ENCODE measurements at regions not wholly inside any gene's neighbourhood (a gene's known extent, or its start where the extent isn't known, plus 50 kb on each side); places are given as distances from the start of the nearest gene placed in this dataset.
"Not testable (repeated sequence)": the region's sequence is repeated elsewhere in the genome, so short reads cannot be mapped to it uniquely, and the experiment has no call there.

GRCh38 chr2:195538937-195539336, 118.1 kb upstream of the SLC39A10 start:
- H3K4me3 ChIP-seq (ENCODE audit: low read depth, low read length): no peak overlapping the region

- H3K4me3 ChIP-seq (ENCODE audit: low read depth, low read length): no peak overlapping the region
These were observed 119.2 kb upstream of the SLC39A10 start for GRCh38 chr2:195537811-195538210.

- no peak overlapping the region for H3K4me3 ChIP-seq (ENCODE audit: low read depth, low read length)
These were observed 120.1 kb upstream of the SLC39A10 start for GRCh38 chr2:195536906-195537305.

- no peak overlapping the region for H3K4me3 ChIP-seq (ENCODE audit: low read depth, low read length)
These were observed 121.0 kb upstream of the SLC39A10 start for GRCh38 chr2:195535911-195536522.

GRCh38 chr2:195534971-195535370, 122.1 kb upstream of the SLC39A10 start:
- no peak overlapping the region for H3K4me3 ChIP-seq (ENCODE audit: low read depth, low read length)

GRCh38 chr2:195533771-195534642, 123.0 kb upstream of the SLC39A10 start:
- H3K4me3 ChIP-seq (ENCODE audit: low read depth, low read length): no peak overlapping the region

DNA sequence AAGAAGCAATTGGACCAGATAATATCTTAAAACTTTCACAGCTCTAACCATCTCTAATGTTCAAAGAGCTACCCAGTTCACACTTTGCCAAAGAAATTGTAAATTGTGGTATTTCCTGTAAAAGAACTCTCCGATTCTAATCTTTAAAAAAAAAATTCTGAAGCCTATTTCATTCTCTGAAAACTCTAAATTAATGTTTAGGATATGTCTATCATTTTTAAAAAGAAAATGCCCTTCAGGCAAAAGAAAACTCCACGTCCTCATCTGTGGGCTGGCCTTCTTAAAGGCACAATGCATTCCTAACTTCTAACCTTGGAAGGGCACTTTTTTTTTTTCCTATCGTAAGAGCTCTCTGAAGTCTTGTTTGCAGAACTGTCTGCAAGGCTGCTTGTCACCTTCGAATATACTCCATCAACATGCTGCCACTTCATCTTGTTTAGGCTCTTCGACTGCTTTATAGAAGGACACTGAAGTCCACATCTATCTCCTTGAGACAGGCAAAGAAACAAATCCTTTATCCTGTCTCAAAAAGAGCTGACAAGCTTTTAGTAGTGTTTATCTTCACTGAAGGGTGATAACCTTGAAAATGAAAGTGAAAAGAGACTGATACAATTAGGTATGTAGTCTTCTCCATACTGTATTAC, 124.3 kb upstream of the SLC39A10 start:
- H3K4me3 ChIP-seq (ENCODE audit: low read depth, low read length): no peak overlapping the region

DNA sequence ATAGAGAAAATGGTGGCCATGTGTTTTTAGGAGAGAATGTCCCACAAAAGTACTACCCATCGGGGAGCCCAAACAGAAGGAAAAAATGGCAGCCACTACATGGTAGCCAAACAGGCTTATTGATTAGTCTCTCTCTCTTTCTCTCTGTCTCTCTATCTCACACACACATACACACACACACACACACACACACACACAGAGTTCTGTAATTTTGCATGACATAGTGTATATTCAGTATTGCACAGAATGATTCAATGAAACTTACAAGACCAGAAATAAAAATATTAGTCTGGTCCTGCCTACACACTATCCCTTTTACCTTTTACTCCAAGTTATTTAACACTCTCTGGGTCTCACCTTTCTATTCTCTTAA, 124.8 kb upstream of the SLC39A10 start:
- H3K4me3 ChIP-seq (ENCODE audit: low read depth, low read length): no peak overlapping the region

- no peak overlapping the region for H3K4me3 ChIP-seq (ENCODE audit: low read depth, low read length)
These were observed 125.3 kb upstream of the SLC39A10 start for GRCh38 chr2:195531754-195532153.

DNA sequence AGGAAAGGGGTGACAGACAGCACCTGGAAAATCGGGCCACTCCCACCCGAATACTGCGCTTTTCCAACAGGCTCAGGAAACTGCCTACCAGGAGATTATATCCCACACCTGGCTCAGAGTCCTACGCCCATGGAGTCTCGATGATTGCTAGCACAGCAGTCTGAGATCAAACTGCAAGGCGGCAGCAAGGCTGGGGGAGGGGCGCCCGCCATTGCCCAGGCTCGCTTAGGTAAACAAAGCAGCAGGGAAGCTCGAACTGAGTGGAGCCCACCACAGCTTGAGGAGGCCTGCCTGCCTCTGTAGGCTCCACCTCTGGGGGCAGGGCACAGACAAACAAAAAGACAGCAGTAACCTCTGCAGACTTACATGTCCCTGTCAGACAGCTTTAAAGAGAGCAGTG, 133.8 kb upstream of the SLC39A10 start:
- not testable (repeated sequence) for H3K4me3 ChIP-seq (ENCODE audit: low read depth, low read length)

DNA sequence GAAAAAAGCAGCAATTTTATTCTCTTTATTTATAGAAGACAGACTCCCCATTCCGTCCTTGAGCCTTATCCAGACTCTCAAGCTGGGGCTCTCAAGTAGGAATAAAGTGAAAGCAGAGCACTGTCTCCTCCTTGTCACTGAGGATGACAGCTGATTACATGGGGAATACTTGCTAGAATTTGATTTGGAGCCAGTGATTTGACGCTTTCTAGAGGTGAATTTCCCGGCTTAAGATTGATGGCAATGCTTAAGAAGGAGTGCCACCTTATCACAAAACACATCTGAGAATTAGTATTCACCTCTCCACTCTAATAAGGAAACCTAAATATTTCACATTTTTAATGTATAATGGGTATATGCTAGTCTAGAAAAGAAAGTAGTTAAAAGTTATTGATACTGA, 135.4 kb upstream of the SLC39A10 start:
- no peak overlapping the region for H3K4me3 ChIP-seq (ENCODE audit: low read depth, low read length)

DNA sequence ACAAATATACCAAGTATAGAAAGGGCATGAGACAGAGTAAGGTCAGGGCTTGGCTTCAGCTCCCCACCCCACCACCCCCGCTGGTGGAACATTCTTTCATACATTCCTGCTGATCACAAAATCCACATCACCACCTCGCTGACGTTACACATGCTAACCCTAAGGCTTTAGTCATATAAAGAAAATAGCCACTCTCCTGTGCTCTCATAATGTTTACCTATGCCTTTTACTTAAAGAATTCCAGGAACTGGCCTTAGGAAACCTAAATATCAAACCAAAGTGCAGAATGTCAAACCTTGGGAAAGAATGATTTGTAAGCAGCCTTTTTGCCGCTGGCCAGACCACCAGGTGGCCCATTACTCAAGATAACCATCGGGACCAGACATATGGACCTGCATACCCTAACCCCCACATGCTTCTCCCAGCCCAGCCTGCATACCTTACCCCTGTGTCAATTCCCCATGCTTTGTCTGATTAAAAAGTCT, 136.3 kb upstream of the SLC39A10 start:
- H3K4me3 ChIP-seq (ENCODE audit: low read depth, low read length): no peak overlapping the region

- no peak overlapping the region for H3K4me3 ChIP-seq (ENCODE audit: low read depth, low read length)
These were observed 141.5 kb upstream of the SLC39A10 start for GRCh38 chr2:195515551-195515950.

DNA sequence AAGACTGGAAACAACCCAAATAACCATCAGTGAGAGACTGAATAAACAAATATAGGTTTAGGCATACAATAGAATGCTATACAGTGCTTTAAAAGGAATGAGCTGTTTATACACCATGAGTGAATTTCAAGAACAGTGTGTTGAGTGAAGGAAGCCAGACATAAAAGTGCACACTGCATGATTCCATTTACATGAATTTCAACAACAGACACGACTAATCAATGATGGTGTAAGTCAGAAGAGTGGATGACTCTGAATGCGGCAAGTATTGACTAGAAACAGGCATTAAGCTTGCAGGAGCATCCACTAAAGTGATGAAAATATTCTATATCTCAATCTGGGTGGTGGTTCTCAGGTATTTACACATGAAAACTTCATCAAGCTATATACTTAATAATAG, 142.7 kb upstream of the SLC39A10 start:
- no peak overlapping the region for H3K4me3 ChIP-seq (ENCODE audit: low read depth, low read length)

GRCh38 chr2:195513119-195513518, 143.9 kb upstream of the SLC39A10 start:
- H3K4me3 ChIP-seq (ENCODE audit: low read depth, low read length): no peak overlapping the region

- H3K4me3 ChIP-seq (ENCODE audit: low read depth, low read length): no peak overlapping the region
These were observed 147.5 kb upstream of the SLC39A10 start for GRCh38 chr2:195509551-195509950.

DNA sequence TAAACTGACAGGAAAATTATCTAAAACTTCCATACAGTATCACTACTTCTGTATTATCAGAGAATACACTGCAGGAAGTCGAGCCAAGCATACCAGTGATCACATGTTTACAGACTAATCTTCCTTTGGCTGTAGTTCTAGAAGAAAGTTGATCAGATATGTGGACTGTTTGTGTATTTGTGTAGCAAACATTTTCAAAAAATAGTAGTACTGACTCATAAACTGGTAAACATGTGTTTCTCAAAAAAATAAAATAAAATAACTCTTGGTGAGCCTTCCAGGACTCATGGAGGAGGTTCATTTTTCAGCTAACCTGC, 148.9 kb upstream of the SLC39A10 start:
- no peak overlapping the region for H3K4me3 ChIP-seq (ENCODE audit: low read depth, low read length)

- H3K4me3 ChIP-seq (ENCODE audit: low read depth, low read length): no peak overlapping the region
These were observed 149.4 kb upstream of the SLC39A10 start for GRCh38 chr2:195507447-195508138.

- H3K4me3 ChIP-seq (ENCODE audit: low read depth, low read length): no peak overlapping the region
These were observed 151.3 kb upstream of the SLC39A10 start for GRCh38 chr2:195505701-195506100.

DNA sequence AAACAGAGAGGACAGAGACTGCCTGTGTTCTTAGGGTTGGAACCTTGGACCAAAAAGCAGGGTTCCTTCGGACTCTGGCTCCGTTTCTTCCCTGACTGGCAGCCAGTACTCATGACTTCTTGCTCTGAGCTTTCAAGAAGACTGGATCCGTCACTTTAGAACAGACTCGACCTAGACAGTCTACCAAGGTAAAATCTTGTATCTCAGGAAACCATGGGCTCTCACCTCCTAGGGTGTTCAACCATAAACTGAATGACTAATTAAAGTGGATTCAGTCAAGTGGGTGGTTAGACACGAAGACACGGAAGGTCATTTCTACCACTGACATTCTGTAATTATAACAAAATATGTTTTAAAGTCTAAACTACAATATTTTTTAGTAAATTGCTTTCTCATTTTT, 153.8 kb upstream of the SLC39A10 start:
- H3K4me3 ChIP-seq (ENCODE audit: low read depth, low read length): no peak overlapping the region

- no peak overlapping the region for H3K4me3 ChIP-seq (ENCODE audit: low read depth, low read length)
These were observed 155.3 kb upstream of the SLC39A10 start for GRCh38 chr2:195501746-195502145.
